Epithelial cell of proximal tubule (primary cell): ENCODE measurements at regions not wholly inside any gene's neighbourhood (a gene's known extent, or its start where the extent isn't known, plus 50 kb on each side); places are given as distances from the start of the nearest gene placed in this dataset.

ENCODE experiments used
- DNase-seq: peaks from one replicate; pipeline ENCODE4 v3.0.0-alpha.2; 2011; ENCODE audit warnings: low read depth
- H3K4me3 ChIP-seq: 2 replicates; pipeline ENCODE4 v1.5.1; 2011; ENCODE audit warnings: low read depth, mild to moderate bottlenecking, low read length
- CTCF ChIP-seq: conservative IDR thresholded peaks from 2 replicates; pipeline ENCODE4 v1.5.1; 2012; ENCODE audit warnings: low read depth, mild to moderate bottlenecking, low read length

GRCh38 chr3:88779482-88779881 is 327.9 kb upstream of the EPHA3 start:
- no peak for TF ChIP-seq CTCF
- no peak for DNase-seq
- H3K4me3 ChIP-seq, result no peak overlapping the region

- no peak overlapping the region for H3K4me3 ChIP-seq
- no peak for TF ChIP-seq CTCF
- DNase-seq, result no peak
Observed at GRCh38 chr3:88784925-88785324, 322.5 kb upstream of the EPHA3 start.

- no peak for DNase-seq
- TF ChIP-seq CTCF, result no peak
- H3K4me3 ChIP-seq, result no peak overlapping the region
Observed at GRCh38 chr3:88785841-88786240, 321.6 kb upstream of the EPHA3 start.

GRCh38 chr3:88795503-88795902 is 311.9 kb upstream of the EPHA3 start:
- TF ChIP-seq CTCF, result no peak
- no peak overlapping the region for H3K4me3 ChIP-seq
- no peak for DNase-seq

GRCh38 chr3:88807491-88808105 is 299.8 kb upstream of the EPHA3 start:
- TF ChIP-seq CTCF, result no peak
- DNase-seq, result peak; percentile 49
- H3K4me3 ChIP-seq, result no peak overlapping the region

GRCh38 chr3:88809993-88810392 is 297.4 kb upstream of the EPHA3 start:
- H3K4me3 ChIP-seq, result no peak overlapping the region
- no peak for DNase-seq
- TF ChIP-seq CTCF, result no peak

- no peak for DNase-seq
- H3K4me3 ChIP-seq, result no peak overlapping the region
- no peak for TF ChIP-seq CTCF
Observed at GRCh38 chr3:88810455-88810854, 297.0 kb upstream of the EPHA3 start.
